ENCODE measurements at regions not wholly inside any gene's neighbourhood (a gene's known extent, or its start where the extent isn't known, plus 50 kb on each side); places are given as distances from the start of the nearest gene placed in this dataset.
"Not testable (repeated sequence)": the region's sequence is repeated elsewhere in the genome, so short reads cannot be mapped to it uniquely, and the experiment has no call there.

DNA sequence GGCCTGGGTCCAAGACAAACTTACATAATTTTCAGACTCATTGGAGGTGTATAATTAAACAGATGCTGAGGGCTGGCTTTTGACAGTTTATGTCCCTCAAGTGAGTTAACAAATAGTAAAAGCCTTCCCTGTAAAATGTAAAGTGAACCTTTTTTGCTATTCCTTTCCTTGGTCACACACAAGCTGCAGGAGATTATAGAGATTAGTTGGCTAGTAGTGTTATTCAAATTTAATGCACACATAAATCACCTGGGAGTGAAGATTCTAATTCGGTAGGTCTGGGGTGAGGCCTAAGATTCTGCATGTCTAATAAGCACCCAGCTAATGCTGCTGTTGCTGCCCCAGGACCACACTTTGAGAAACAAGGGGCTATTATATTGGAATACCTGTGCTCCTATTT lies 206.2 kb upstream of the SSTR1 start:
- no peaks in the 10 kb centered on the region for H3F3A ChIP-seq (ENCODE audit: low read depth)
- no peak overlapping the region for H3K4me3 ChIP-seq (ENCODE audit: low read length, poor library complexity, severe bottlenecking)
- no peak overlapping the region for H3K4me2 ChIP-seq (ENCODE audit: low read depth, low read length, poor library complexity, severe bottlenecking)
- no peaks in the 10 kb centered on the region for H3K27me3 ChIP-seq (ENCODE audit: insufficient read depth, low read length, poor library complexity, severe bottlenecking)
- H3K36me3 ChIP-seq (ENCODE audit: insufficient read depth, low read length) = no peaks in the 10 kb centered on the region
- peaks cover 7% of the 10 kb centered on the region for H3K4me1 ChIP-seq (ENCODE audit: insufficient read depth, low read length, poor library complexity, severe bottlenecking)
- TF ChIP-seq, protein P1, sequence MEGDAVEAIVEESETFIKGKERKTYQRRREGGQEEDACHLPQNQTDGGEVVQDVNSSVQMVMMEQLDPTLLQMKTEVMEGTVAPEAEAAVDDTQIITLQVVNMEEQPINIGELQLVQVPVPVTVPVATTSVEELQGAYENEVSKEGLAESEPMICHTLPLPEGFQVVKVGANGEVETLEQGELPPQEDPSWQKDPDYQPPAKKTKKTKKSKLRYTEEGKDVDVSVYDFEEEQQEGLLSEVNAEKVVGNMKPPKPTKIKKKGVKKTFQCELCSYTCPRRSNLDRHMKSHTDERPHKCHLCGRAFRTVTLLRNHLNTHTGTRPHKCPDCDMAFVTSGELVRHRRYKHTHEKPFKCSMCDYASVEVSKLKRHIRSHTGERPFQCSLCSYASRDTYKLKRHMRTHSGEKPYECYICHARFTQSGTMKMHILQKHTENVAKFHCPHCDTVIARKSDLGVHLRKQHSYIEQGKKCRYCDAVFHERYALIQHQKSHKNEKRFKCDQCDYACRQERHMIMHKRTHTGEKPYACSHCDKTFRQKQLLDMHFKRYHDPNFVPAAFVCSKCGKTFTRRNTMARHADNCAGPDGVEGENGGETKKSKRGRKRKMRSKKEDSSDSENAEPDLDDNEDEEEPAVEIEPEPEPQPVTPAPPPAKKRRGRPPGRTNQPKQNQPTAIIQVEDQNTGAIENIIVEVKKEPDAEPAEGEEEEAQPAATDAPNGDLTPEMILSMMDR (conservative IDR thresholded peaks at IDR 0.05; ENCODE audit: low read length) = no peak
- H3K9me3 ChIP-seq (ENCODE audit: insufficient read depth, low read depth, low read length) = no peaks in the 10 kb centered on the region
- H4K20me1 ChIP-seq (ENCODE audit: insufficient read depth, low read length, poor library complexity, severe bottlenecking) = no peaks in the 10 kb centered on the region
- no peaks in the 10 kb centered on the region for H3K9me2 ChIP-seq (replicated peaks; ENCODE audit: low read depth, low read length)
- H3K79me2 ChIP-seq (ENCODE audit: insufficient read depth, low read length) = no peaks in the 10 kb centered on the region
- no peak overlapping the region for H3K9ac ChIP-seq (ENCODE audit: low read depth, low read length, poor library complexity, severe bottlenecking)
- no peak overlapping the region; the same call in 1 of the 2 replicates for H2AFZ ChIP-seq (ENCODE audit: low read length)

DNA sequence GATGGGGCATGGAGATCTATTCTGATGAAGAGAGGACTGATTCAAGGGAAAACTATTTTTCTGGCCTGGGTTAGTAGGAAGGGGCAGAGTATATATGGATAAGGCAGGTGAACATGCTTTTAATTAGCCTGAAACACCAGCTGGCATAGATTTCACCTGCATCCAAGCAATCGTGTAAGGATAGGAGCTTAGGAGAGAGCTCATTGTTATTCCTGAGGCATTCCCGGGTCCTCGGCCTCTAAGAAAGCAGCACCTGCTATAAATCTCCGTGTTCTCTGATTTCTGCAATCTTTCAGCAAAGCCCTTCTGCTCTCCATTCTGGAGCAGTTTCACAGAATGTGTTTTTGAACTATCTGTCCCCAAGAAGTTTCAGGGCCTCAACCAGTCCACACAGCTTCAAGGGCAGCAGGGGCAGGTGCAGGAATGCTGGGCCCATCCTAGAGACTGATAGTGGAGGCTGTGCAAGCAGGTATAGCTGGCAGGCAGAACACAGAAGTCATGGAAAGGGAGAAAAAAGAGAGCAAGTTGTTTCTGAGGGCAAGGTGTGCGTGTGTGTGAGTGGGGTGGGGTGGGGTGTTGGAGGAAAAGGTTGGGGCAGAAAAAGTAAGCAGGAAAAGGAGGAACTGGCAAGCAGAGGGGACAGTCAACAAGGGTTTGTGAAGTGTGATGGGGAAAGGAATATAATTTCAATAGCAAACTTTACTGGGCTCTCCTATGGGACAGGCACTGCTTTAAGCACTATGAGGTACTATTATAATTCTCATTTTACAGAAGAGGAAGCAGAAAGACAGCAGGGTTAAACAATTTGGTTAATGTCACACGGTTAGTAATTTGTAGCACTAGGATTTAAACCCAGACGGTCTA lies 203.7 kb upstream of the SSTR1 start:
- H3K4me3 ChIP-seq (ENCODE audit: low read length, poor library complexity, severe bottlenecking) = no peak overlapping the region
- H3F3A ChIP-seq (ENCODE audit: low read depth) = no peaks in the 10 kb centered on the region
- H3K9me2 ChIP-seq (replicated peaks; ENCODE audit: low read depth, low read length) = no peaks in the 10 kb centered on the region
- H3K4me1 ChIP-seq (ENCODE audit: insufficient read depth, low read length, poor library complexity, severe bottlenecking) = no peaks in the 10 kb centered on the region
- no peak overlapping the region for H2AFZ ChIP-seq (ENCODE audit: low read length)
- no peaks in the 10 kb centered on the region for H3K27me3 ChIP-seq (ENCODE audit: insufficient read depth, low read length, poor library complexity, severe bottlenecking)
- H3K79me2 ChIP-seq (ENCODE audit: insufficient read depth, low read length) = no peaks in the 10 kb centered on the region
- TF ChIP-seq, protein P1 (conservative IDR thresholded peaks at IDR 0.05; ENCODE audit: low read length) = no peak
- TF ChIP-seq EZH2phosphoT487 (IDR thresholded peaks at IDR 0.05; ENCODE audit: borderline replicate concordance) = no peak
- H3K36me3 ChIP-seq (ENCODE audit: insufficient read depth, low read length) = no peaks in the 10 kb centered on the region
- no peaks in the 10 kb centered on the region for H4K20me1 ChIP-seq (ENCODE audit: insufficient read depth, low read length, poor library complexity, severe bottlenecking)
- H3K4me2 ChIP-seq (ENCODE audit: low read depth, low read length, poor library complexity, severe bottlenecking) = no peak overlapping the region
- H3K9me3 ChIP-seq (ENCODE audit: insufficient read depth, low read depth, low read length) = no peaks in the 10 kb centered on the region
- H3K9ac ChIP-seq (ENCODE audit: low read depth, low read length, poor library complexity, severe bottlenecking) = no peak overlapping the region

DNA sequence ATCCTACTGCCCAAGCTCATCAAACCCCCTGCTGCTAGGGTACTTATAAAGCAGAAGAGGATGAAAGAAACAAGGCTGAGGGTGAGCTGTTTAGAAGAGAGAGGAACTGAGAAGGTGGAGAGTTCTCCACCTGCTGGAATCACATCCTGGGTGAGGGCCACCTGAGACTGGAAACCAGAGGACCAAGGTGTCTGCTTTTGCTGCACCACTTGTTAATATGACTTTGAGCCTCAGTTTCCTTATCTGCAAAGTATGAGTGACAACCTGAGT lies 203.2 kb upstream of the SSTR1 start:
- H3K9ac ChIP-seq (ENCODE audit: low read depth, low read length, poor library complexity, severe bottlenecking) = no peak overlapping the region
- no peaks in the 10 kb centered on the region for H3K36me3 ChIP-seq (ENCODE audit: insufficient read depth, low read length)
- H3K79me2 ChIP-seq (ENCODE audit: insufficient read depth, low read length) = no peaks in the 10 kb centered on the region
- no peak for TF ChIP-seq EZH2phosphoT487 (IDR thresholded peaks at IDR 0.05; ENCODE audit: borderline replicate concordance)
- TF ChIP-seq, protein P1 (conservative IDR thresholded peaks at IDR 0.05; ENCODE audit: low read length) = no peak
- no peak overlapping the region for H3K4me2 ChIP-seq (ENCODE audit: low read depth, low read length, poor library complexity, severe bottlenecking)
- no peaks in the 10 kb centered on the region for H3K27me3 ChIP-seq (ENCODE audit: insufficient read depth, low read length, poor library complexity, severe bottlenecking)
- no peaks in the 10 kb centered on the region for H3K9me3 ChIP-seq (ENCODE audit: insufficient read depth, low read depth, low read length)
- H3K9me2 ChIP-seq (replicated peaks; ENCODE audit: low read depth, low read length) = no peaks in the 10 kb centered on the region
- no peaks in the 10 kb centered on the region for H3K4me1 ChIP-seq (ENCODE audit: insufficient read depth, low read length, poor library complexity, severe bottlenecking)
- no peaks in the 10 kb centered on the region for H3F3A ChIP-seq (ENCODE audit: low read depth)
- no peaks in the 10 kb centered on the region for H4K20me1 ChIP-seq (ENCODE audit: insufficient read depth, low read length, poor library complexity, severe bottlenecking)
- H2AFZ ChIP-seq (ENCODE audit: low read length) = no peak overlapping the region
- H3K4me3 ChIP-seq (ENCODE audit: low read length, poor library complexity, severe bottlenecking) = no peak overlapping the region

DNA sequence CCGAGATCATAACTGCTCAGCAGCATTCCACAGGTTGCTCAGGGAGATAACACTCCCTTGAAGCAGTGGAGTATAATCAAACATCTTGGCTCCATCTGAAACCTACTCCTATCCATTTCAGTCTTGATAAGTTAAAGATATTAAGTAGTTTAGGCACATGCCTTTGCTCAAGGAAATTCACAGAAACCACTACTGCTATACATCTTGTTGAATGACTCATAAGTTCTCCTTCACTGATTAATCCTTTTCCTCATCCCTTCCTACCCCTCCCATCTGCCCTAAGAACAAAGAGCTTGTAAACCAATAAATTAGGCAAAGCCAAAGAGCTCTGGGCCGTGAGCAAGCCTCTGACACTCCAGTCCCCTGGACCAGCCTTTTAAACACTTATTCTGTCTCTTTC lies 196.5 kb upstream of the SSTR1 start:
- not testable (repeated sequence) for H3K4me2 ChIP-seq (ENCODE audit: low read depth, low read length, poor library complexity, severe bottlenecking); H3F3A ChIP-seq (ENCODE audit: low read depth); H3K9ac ChIP-seq (ENCODE audit: low read depth, low read length, poor library complexity, severe bottlenecking); H3K79me2 ChIP-seq (ENCODE audit: insufficient read depth, low read length); H3K4me1 ChIP-seq (ENCODE audit: insufficient read depth, low read length, poor library complexity, severe bottlenecking); H3K4me3 ChIP-seq (ENCODE audit: low read length, poor library complexity, severe bottlenecking); H2AFZ ChIP-seq (ENCODE audit: low read length); H3K36me3 ChIP-seq (ENCODE audit: insufficient read depth, low read length); H4K20me1 ChIP-seq (ENCODE audit: insufficient read depth, low read length, poor library complexity, severe bottlenecking); H3K27me3 ChIP-seq (ENCODE audit: insufficient read depth, low read length, poor library complexity, severe bottlenecking); H3K9me2 ChIP-seq (replicated peaks; ENCODE audit: low read depth, low read length)
- peaks cover 19% of the 10 kb centered on the region; the same call in 1 of the 2 replicates for H3K9me3 ChIP-seq (ENCODE audit: insufficient read depth, low read depth, low read length)

Data from Loucy (cell line).